HFFc6 (cell line): ENCODE measurements at regions not wholly inside any gene's neighbourhood (a gene's known extent, or its start where the extent isn't known, plus 50 kb on each side); places are given as distances from the start of the nearest gene placed in this dataset.
"Not testable (repeated sequence)": the region's sequence is repeated elsewhere in the genome, so short reads cannot be mapped to it uniquely, and the experiment has no call there.

Experiments
- DNase-seq: peaks from one replicate; pipeline ENCODE4 v3.0.0-alpha.2; 2018
- H3K27ac Mint-ChIP-seq: 2 replicates; pipeline ENCODE4 v1.8.0; 2020; ENCODE audit warnings: mild to moderate bottlenecking, mixed read lengths
- H3K27me3 Mint-ChIP-seq: 2 replicates; pipeline ENCODE4 v1.8.0; 2021; ENCODE audit warnings: mild to moderate bottlenecking, moderate library complexity, mixed read lengths; ENCODE audit not compliant: insufficient read depth
- H3K36me3 Mint-ChIP-seq: 2 replicates; pipeline ENCODE4 v1.8.0; 2021; ENCODE audit warnings: low read depth, mixed read lengths
- H3K4me1 Mint-ChIP-seq: 2 replicates; pipeline ENCODE4 v1.8.0; 2020; ENCODE audit warnings: low read depth, mixed read lengths
- H3K4me3 Mint-ChIP-seq: 2 replicates; pipeline ENCODE4 v1.8.0; 2020; ENCODE audit warnings: mild to moderate bottlenecking, moderate library complexity, mixed read lengths
- H3K9me3 Mint-ChIP-seq: 2 replicates; pipeline ENCODE4 v1.8.0; 2020; ENCODE audit warnings: mild to moderate bottlenecking, mixed read lengths
- TF ChIP-seq, protein P1 (sequence below): fragments of 200-600 bp; sonication (generic); IDR thresholded peaks from 2 replicates; pipeline ENCODE4 v1.5.0; 2021; ENCODE audit warnings: antibody characterized with exemption, mild to moderate bottlenecking

DNA sequence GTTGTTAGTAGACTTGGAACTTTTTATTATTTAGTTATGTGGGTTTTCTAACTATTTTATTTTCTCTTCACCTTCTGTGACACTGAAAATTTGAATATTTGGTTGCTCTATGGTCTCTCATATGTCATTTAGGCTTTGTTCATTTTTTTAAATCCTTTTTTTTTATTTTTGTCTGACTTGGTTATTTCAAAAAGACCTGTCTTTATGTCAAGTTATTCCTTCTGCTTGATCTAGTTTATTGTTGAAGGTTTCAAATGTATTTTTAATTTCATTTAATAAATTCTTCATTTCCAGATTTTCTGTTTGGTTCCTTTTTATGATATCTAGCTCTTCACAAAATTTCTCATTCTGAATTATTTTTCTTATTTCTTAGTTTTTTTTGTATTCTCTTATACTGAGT, 160.6 kb upstream of the ATP5MC3 start:
- H3K36me3 Mint-ChIP-seq = 0 out of 2 replicates have a peak, but pooled peaks cover 5% of the 10 kb centered on the region
- peaks cover 4% of the 10 kb centered on the region for H3K27me3 Mint-ChIP-seq
- TF ChIP-seq, protein P1, sequence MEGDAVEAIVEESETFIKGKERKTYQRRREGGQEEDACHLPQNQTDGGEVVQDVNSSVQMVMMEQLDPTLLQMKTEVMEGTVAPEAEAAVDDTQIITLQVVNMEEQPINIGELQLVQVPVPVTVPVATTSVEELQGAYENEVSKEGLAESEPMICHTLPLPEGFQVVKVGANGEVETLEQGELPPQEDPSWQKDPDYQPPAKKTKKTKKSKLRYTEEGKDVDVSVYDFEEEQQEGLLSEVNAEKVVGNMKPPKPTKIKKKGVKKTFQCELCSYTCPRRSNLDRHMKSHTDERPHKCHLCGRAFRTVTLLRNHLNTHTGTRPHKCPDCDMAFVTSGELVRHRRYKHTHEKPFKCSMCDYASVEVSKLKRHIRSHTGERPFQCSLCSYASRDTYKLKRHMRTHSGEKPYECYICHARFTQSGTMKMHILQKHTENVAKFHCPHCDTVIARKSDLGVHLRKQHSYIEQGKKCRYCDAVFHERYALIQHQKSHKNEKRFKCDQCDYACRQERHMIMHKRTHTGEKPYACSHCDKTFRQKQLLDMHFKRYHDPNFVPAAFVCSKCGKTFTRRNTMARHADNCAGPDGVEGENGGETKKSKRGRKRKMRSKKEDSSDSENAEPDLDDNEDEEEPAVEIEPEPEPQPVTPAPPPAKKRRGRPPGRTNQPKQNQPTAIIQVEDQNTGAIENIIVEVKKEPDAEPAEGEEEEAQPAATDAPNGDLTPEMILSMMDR = no peak
- peaks cover 12% of the 10 kb centered on the region for H3K9me3 Mint-ChIP-seq
- H3K4me3 Mint-ChIP-seq = no peak overlapping the region
- H3K27ac Mint-ChIP-seq = no peak overlapping the region
- H3K4me1 Mint-ChIP-seq = no peaks in the 10 kb centered on the region
- DNase-seq = no peak

DNA sequence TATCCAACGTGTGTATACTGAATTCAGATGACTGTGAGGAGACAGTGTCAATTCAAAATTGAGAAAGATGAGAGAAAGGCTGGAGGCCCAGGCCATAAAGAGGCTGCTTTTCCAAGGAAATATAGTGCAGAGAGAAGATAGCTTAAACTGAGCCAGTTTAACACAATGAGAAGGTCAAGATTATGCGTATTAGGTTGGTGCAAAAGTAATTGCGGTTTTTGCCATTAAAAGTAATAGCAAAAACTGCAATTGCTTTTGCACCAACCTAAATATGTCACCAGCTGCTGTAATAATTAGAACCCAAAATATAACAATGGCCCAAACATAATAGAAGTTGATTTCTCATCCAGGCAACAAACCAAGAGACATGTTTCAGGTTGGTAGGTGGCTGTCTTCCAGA, 148.7 kb upstream of the ATP5MC3 start:
- no peaks in the 10 kb centered on the region for H3K36me3 Mint-ChIP-seq
- H3K9me3 Mint-ChIP-seq = no peaks in the 10 kb centered on the region
- no peaks in the 10 kb centered on the region for H3K4me1 Mint-ChIP-seq
- H3K27me3 Mint-ChIP-seq = peaks cover 5% of the 10 kb centered on the region; the same call in 1 of the 2 replicates
- H3K4me3 Mint-ChIP-seq = no peak overlapping the region
- H3K27ac Mint-ChIP-seq = no peak overlapping the region
- no peak for DNase-seq
- TF ChIP-seq, protein P1 = no peak

DNA sequence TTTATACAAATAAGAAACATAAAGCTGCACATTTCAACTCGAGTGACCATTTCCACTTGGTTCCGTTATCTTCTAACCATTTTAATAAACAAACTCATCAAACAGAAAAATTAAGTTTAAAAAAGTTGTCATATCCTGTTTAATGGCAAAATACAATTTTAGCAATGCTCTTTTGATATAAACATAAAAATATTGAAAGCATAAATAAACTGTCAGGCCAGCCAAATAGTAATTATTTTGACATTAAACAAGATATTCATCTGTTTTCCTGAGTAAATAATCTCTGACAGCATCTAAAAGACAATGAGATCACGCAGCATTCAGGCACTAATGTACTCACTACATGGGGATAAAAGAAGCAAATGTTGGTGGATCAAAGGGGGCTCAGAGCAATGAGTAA, 145.3 kb upstream of the ATP5MC3 start:
- TF ChIP-seq, protein P1 = no peak
- Mint-ChIP-seq H3K36me3 (no peaks in the 10 kb centered on the region), H3K27ac (no peak overlapping the region), H3K9me3 (no peaks in the 10 kb centered on the region), H3K4me3 (no peak overlapping the region), H3K4me1 (no peaks in the 10 kb centered on the region), H3K27me3 (peaks cover 5% of the 10 kb centered on the region; the same call in 1 of the 2 replicates)
- DNase-seq = no peak

DNA sequence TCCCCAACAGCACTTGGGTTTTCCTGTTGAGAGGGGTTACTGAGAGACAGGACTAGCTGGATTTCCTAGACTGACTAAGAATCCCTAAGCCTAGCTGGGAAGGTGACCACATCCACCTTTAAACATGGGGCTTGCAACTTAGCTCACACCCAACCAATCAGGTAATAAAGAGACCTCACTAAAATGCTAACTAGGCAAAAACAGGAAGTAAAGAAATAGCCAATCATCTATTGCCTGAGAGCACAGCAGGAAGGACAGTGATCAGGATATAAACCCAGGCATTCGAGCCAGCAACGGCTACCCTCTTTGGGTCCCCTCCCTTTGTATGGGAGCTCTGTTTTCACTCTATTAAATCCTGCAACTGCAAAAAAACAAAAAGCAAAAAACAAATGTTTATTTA, 144.7 kb upstream of the ATP5MC3 start:
- not testable (repeated sequence) for H3K9me3 Mint-ChIP-seq

DNA sequence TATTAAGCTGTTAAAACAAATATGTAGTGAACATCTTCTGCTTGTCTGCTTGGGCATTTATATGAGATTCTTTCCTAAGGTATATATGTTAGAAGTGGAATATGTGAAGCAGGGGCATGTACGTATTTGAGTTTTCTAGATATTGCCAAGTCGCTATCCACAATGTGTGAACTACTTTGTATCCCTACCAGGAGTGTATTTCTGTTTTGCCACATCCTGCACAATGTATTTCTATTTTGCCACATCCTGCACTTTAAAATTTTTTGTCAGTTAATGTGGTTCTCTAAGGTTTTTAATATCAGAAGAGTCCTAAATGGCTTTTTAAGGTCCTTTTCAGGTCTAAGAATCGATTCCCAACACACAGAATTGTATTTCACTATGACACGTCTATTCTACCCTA, 141.7 kb upstream of the ATP5MC3 start:
- Mint-ChIP-seq H3K27ac (no peak overlapping the region), H3K9me3 (no peaks in the 10 kb centered on the region), H3K4me3 (no peak overlapping the region), H3K36me3 (no peaks in the 10 kb centered on the region), H3K4me1 (no peaks in the 10 kb centered on the region), H3K27me3 (peaks cover 1% of the 10 kb centered on the region; the same call in 1 of the 2 replicates)
- DNase-seq = no peak
- TF ChIP-seq, protein P1 = no peak

More for the DNA sequence above, 144.7 kb upstream of the ATP5MC3 start:
- not testable (repeated sequence) for H3K27me3 Mint-ChIP-seq, H3K27ac Mint-ChIP-seq, DNase-seq, H3K4me3 Mint-ChIP-seq, H3K36me3 Mint-ChIP-seq, H3K4me1 Mint-ChIP-seq

DNA sequence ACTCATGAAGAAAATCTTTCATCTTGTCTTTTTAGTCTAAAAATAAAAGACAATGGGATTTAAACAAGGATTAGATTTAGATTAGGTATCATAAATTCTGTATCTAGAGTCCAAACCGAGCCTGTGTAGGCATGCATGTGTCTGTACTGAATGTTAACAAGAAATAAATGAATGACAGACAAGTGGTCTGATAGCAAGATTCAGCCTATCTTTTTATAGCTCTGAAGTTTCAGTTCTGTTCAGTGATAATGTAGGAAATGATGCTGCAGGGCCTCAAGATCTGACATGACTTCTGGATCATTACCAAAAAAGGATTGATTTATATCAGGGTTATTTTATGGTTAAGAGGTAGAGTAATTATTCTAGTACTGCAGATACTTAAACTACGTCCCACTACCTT, 137.0 kb upstream of the ATP5MC3 start:
- DNase-seq = no peak
- TF ChIP-seq, protein P1 = no peak
- H3K4me1 Mint-ChIP-seq = no peaks in the 10 kb centered on the region
- H3K4me3 Mint-ChIP-seq = no peak overlapping the region
- no peaks in the 10 kb centered on the region for H3K9me3 Mint-ChIP-seq
- H3K36me3 Mint-ChIP-seq = no peaks in the 10 kb centered on the region
- H3K27ac Mint-ChIP-seq = no peak overlapping the region
- H3K27me3 Mint-ChIP-seq = no peaks in the 10 kb centered on the region; the same call in 1 of the 2 replicates
